ENCODE measurements at regions not wholly inside any gene's neighbourhood (a gene's known extent, or its start where the extent isn't known, plus 50 kb on each side); places are given as distances from the start of the nearest gene placed in this dataset.

DNA sequence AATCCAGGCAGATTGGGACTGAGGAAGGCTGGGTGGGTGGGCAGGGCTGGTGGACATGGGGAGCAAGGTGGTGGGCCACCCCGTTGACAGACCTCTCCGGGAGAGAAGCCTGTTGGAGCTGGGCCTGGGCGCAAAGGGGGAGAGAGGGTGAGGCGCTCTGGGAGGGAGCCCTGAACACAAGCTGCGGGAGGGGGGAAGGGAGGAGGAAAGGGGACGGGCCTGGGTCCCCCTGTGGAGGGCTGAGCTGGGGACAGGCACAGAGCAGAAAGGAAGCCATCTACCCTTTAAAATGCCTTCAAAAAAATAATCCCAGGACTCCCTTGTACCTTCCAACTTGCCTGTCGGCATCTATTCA is 161.8 kb downstream of the PSMG1 start:
- H3K4me3 ChIP-seq (ENCODE audit: low read depth, low read length), result no peak overlapping the region
- no peak overlapping the region for H3K9ac ChIP-seq (ENCODE audit: low read depth, low read length)

DNA sequence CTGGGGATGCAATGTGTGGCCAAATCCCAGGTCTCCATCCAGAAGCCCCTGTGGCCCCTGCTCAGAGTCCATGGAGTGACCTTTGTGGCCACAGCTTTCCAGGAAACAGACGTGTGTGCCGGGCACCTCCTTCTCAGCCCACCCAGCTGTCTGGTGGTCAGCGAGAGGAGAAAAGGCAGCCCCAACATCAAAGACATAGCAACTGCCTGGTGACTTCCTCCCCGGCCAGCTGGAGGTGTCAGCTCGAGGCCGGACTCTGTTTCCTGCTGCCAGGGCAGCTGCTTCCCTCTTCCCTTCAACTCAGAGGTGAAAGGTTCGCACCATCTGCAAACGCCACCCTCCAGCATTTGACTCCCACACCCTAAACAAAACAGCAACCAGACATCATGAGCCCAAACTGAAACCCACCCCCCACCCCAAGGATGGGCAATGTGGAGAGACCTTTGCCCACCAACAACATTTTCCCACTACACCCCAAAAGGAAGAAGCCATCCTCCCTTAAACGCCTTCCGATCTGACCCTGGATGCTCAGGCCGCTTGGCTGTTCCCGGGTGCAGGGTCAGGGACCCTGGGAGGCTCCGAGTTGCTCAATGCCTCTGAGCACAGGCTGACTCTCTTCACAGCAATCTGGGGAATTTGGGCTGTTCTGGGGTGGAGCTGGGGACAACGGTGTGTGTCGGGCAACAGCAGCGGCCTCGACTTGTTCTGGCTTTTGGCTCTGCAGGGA is 162.3 kb downstream of the PSMG1 start:
- H3K9ac ChIP-seq (ENCODE audit: low read depth, low read length), result no peak overlapping the region
- H3K27me3 ChIP-seq (ENCODE audit: control insufficient read depth, insufficient read depth, low read length), result no peaks in the 10 kb centered on the region
- peaks cover 4% of the 10 kb centered on the region; the same call in 1 of the 2 replicates for H3K9me3 ChIP-seq (ENCODE audit: control insufficient read depth, insufficient read depth, low read length)
- no peak overlapping the region for H3K27ac ChIP-seq (ENCODE audit: low read depth, low read length)
- H3K36me3 ChIP-seq (ENCODE audit: control insufficient read depth, insufficient read depth, low read length), result no peaks in the 10 kb centered on the region
- no peak overlapping the region for H3K4me3 ChIP-seq (ENCODE audit: low read depth, low read length)
- peaks cover 16% of the 10 kb centered on the region; the same call in 1 of the 2 replicates for H3K4me1 ChIP-seq (ENCODE audit: control insufficient read depth, insufficient read depth, low read length)

More for the DNA sequence above, 161.8 kb downstream of the PSMG1 start:
- peaks cover 4% of the 10 kb centered on the region; the same call in 1 of the 2 replicates for H3K9me3 ChIP-seq (ENCODE audit: control insufficient read depth, insufficient read depth, low read length)
- H3K36me3 ChIP-seq (ENCODE audit: control insufficient read depth, insufficient read depth, low read length), result no peaks in the 10 kb centered on the region
- no peak overlapping the region for H3K27ac ChIP-seq (ENCODE audit: low read depth, low read length)
- peaks cover 16% of the 10 kb centered on the region; the same call in 1 of the 2 replicates for H3K4me1 ChIP-seq (ENCODE audit: control insufficient read depth, insufficient read depth, low read length)
- H3K27me3 ChIP-seq (ENCODE audit: control insufficient read depth, insufficient read depth, low read length), result no peaks in the 10 kb centered on the region

DNA sequence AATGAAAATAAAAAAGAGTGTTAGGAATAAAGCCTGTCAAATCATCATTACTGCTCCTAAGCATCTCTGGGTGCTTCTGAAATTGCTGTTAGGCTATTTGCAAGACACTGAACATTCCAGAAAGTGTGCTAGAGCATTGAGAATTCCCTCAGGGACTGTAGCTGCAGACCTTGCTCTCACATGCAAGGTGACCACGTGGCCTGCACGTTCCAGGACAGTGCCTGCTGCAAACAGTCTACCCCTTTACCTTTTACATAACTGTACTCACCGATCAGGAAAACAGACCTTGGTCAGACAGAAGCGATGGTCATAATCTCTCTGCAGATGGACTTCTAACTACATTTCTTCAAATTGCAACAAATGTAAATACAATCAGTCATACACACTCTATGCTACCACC is 164.5 kb downstream of the PSMG1 start:
- Histone ChIP-seq H3K4me3 (ENCODE audit: low read depth, low read length) (no peak overlapping the region), H3K36me3 (ENCODE audit: control insufficient read depth, insufficient read depth, low read length) (no peaks in the 10 kb centered on the region), H3K27ac (ENCODE audit: low read depth, low read length) (no peak overlapping the region), H3K4me1 (ENCODE audit: control insufficient read depth, insufficient read depth, low read length) (peaks cover 16% of the 10 kb centered on the region; the same call in 1 of the 2 replicates), H3K9ac (ENCODE audit: low read depth, low read length) (no peak overlapping the region), H3K9me3 (ENCODE audit: control insufficient read depth, insufficient read depth, low read length) (no peaks in the 10 kb centered on the region), H3K27me3 (ENCODE audit: control insufficient read depth, insufficient read depth, low read length) (no peaks in the 10 kb centered on the region)

DNA sequence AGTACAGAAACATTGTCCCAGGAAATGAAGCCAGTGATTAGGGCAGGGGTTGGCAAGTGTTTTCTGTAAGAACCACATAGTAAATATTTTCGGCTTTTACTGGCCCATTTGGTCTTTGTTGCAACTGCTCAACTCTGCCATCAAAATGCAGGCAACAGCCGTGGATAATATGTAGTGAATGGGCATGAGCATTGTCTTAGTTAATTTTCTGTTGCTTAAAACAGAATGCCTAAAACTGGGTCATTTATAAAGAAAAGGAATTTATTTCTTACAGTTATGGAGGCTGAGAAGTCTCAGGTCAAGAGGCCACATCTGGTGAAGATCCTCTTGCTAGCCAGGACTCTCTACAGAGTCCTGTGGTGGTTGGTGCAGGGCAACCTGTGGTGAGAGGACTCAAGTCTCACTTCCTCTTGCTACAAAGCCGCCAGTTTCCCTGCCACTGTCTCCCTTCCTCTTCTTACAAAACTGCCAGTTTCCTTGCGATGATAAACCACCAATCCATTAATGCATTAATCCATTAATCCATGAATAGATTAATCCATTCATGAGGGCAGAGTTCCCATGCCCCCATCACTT is 166.4 kb downstream of the PSMG1 start:
- Histone ChIP-seq H3K27ac (ENCODE audit: low read depth, low read length) (no peak overlapping the region), H3K9ac (ENCODE audit: low read depth, low read length) (no peak overlapping the region), H3K9me3 (ENCODE audit: control insufficient read depth, insufficient read depth, low read length) (no peaks in the 10 kb centered on the region), H3K27me3 (ENCODE audit: control insufficient read depth, insufficient read depth, low read length) (no peaks in the 10 kb centered on the region), H3K4me3 (ENCODE audit: low read depth, low read length) (no peak overlapping the region), H3K4me1 (ENCODE audit: control insufficient read depth, insufficient read depth, low read length) (peaks cover 10% of the 10 kb centered on the region; the same call in 1 of the 2 replicates), H3K36me3 (ENCODE audit: control insufficient read depth, insufficient read depth, low read length) (no peaks in the 10 kb centered on the region)

DNA sequence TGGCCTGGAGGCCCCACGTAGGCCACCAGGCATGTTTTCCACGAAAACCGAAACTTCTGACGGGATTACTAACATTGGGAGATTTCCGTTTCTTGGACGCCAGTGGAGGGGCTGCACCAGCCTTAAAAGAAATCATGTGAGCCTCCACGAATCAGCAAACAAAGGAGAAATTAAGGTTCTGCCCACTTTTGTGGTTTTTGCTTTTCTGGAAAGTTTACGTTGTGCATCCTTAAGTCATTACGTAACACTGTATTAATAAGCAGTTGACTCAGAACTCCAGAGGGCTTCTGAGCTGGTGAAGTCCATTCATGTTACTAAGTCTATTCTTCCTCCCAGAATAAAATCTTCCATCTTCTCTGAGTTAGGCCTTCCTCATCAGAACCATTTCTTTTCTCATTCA is 168.5 kb downstream of the PSMG1 start:
- no peaks in the 10 kb centered on the region for H3K36me3 ChIP-seq (ENCODE audit: control insufficient read depth, insufficient read depth, low read length)
- H3K4me1 ChIP-seq (ENCODE audit: control insufficient read depth, insufficient read depth, low read length), result no peaks in the 10 kb centered on the region
- H3K9me3 ChIP-seq (ENCODE audit: control insufficient read depth, insufficient read depth, low read length), result no peaks in the 10 kb centered on the region
- no peak overlapping the region for H3K9ac ChIP-seq (ENCODE audit: low read depth, low read length)
- H3K4me3 ChIP-seq (ENCODE audit: low read depth, low read length), result no peak overlapping the region
- H3K27ac ChIP-seq (ENCODE audit: low read depth, low read length), result no peak overlapping the region
- H3K27me3 ChIP-seq (ENCODE audit: control insufficient read depth, insufficient read depth, low read length), result no peaks in the 10 kb centered on the region

DNA sequence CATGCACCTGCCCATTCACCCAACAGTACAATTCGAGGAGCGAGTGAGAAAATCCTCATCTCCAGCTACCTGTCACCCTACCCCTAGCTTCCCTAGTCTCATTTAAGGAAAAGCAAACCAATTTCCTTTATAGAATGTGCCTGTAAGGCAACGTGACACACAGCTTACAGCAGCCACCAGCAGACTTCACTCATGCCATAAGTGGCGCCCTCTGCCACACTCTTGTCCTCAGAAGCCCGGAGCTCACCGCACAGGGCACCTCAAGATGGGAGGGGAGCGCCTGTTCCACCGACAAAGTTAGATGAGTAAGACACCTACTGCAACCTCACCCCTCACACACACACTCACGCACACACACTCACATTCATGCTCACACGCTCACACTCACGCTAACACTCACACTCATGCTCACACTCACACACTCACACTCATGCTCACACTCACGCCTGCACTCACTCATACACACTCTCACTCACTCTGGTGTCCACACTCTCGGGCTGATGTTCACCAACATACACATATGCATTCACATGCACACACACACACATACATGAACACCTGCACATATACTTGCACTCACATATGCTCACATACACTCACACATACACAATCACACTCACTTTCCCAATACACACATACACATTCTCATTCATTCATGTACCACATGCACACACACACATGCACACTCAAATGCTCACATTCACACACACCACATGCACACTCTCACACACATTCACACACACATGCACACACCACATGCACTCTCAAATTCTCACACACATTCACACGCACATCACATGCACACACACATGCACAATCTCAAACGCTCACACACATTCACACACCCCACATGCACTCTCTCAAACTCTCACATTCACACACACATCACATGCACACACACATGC is 170.7 kb downstream of the PSMG1 start:
- Histone ChIP-seq H3K4me3 (ENCODE audit: low read depth, low read length) (no peak overlapping the region), H3K27me3 (ENCODE audit: control insufficient read depth, insufficient read depth, low read length) (no peaks in the 10 kb centered on the region), H3K27ac (ENCODE audit: low read depth, low read length) (no peak overlapping the region), H3K9me3 (ENCODE audit: control insufficient read depth, insufficient read depth, low read length) (no peaks in the 10 kb centered on the region), H3K9ac (ENCODE audit: low read depth, low read length) (no peak overlapping the region), H3K4me1 (ENCODE audit: control insufficient read depth, insufficient read depth, low read length) (no peaks in the 10 kb centered on the region), H3K36me3 (ENCODE audit: control insufficient read depth, insufficient read depth, low read length) (no peaks in the 10 kb centered on the region)

DNA sequence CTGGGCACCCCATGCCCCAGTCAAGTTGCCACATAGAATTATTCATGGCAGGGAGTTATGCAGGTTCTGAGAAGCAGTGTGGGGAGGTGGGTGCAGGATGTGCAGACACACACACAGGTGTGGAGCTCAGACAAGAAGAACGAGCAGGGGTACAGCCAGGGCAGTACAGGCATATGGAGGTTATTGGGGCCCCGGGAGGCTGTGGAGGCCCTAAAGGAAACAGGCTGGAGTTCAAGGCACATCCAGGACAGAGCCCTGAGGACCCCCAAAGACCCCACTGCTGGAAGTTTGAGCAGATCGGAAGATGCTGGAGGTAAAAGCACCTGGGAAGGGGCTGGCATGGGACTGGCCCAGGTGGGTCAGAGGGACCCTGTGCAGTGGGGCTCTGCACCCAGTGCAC is 171.3 kb downstream of the PSMG1 start:
- no peak overlapping the region for H3K9ac ChIP-seq (ENCODE audit: low read depth, low read length)
- no peaks in the 10 kb centered on the region for H3K36me3 ChIP-seq (ENCODE audit: control insufficient read depth, insufficient read depth, low read length)
- no peaks in the 10 kb centered on the region for H3K27me3 ChIP-seq (ENCODE audit: control insufficient read depth, insufficient read depth, low read length)
- no peak overlapping the region for H3K4me3 ChIP-seq (ENCODE audit: low read depth, low read length)
- H3K9me3 ChIP-seq (ENCODE audit: control insufficient read depth, insufficient read depth, low read length), result no peaks in the 10 kb centered on the region
- H3K4me1 ChIP-seq (ENCODE audit: control insufficient read depth, insufficient read depth, low read length), result peaks cover 5% of the 10 kb centered on the region; the same call in 1 of the 2 replicates
- no peak overlapping the region for H3K27ac ChIP-seq (ENCODE audit: low read depth, low read length)

DNA sequence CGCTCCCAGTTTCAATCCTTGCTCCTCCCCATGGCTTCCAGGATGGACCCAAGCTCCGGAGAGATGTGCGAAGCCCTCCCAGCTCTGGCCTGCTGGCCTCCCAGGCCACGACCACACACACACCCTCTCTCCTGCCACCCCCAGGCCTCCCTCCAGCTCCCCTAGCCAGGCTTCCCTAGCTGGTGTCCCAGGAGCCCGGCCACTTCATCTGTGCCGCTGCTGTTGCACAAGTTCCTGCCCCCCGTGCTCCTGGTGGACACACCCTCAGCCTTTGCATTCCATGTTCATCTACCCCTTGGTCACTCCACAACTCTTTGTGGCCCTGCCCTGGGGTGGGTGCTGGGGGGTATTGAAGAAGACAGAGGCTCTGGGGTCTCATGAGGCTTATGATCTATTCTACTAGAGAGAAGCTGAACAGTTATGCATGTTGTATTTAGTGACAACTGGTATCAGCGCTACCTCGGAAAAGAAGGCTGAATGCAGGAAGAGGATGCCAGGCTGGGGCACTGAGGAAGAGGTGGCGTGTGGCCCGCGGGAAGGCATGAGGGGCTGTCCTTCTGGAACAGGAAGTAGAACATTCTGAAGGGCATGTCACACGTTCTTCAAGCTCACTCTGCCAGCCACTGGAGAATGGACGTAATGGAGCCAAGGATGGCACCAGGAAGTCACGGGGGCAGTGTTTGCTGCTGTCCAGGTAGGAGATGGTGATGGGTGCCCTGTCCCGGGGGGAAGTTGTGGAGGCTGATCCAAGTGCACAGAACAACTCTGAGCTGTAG is 172.4 kb downstream of the PSMG1 start:
- Histone ChIP-seq H3K27me3 (ENCODE audit: control insufficient read depth, insufficient read depth, low read length) (no peaks in the 10 kb centered on the region), H3K4me3 (ENCODE audit: low read depth, low read length) (no peak overlapping the region), H3K9me3 (ENCODE audit: control insufficient read depth, insufficient read depth, low read length) (no peaks in the 10 kb centered on the region), H3K9ac (ENCODE audit: low read depth, low read length) (no peak overlapping the region), H3K4me1 (ENCODE audit: control insufficient read depth, insufficient read depth, low read length) (peaks cover 6% of the 10 kb centered on the region; the same call in 1 of the 2 replicates), H3K36me3 (ENCODE audit: control insufficient read depth, insufficient read depth, low read length) (no peaks in the 10 kb centered on the region), H3K27ac (ENCODE audit: low read depth, low read length) (no peak overlapping the region)

DNA sequence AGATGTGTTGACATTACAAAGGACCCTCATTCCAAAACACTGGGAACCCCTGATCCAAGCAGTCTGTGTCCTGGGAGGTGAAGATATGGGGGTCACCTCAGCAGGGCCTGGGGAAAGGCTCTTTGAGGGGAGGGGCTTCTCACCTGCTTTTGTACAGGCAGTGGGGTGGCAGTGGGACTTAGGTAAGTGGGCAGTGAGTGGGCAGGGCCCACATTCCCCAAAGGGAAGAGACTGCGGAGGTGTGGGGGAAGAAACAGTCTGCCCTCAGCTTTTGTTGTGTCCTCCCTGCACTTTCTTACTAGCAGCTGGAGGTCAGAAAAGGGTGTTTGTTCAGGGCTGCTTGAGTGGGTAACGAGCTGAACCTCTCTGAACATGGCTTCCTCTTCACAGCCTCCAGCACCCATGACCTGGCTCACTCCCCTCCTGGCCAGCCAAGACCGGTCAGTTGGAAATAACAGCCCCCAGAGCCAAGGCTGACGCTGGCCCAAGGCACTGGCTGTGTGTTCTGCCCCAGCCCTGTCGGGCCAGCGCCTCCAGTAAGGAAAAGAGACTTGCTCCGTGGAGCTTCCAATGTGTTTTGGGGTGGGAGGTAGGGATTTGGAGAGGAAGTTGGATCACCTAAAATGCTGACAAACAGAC is 173.5 kb downstream of the PSMG1 start:
- H3K4me3 ChIP-seq (ENCODE audit: low read depth, low read length), result no peak overlapping the region
- H3K27ac ChIP-seq (ENCODE audit: low read depth, low read length), result no peak overlapping the region
- peaks cover 12% of the 10 kb centered on the region; the same call in 1 of the 2 replicates for H3K4me1 ChIP-seq (ENCODE audit: control insufficient read depth, insufficient read depth, low read length)
- no peaks in the 10 kb centered on the region for H3K27me3 ChIP-seq (ENCODE audit: control insufficient read depth, insufficient read depth, low read length)
- no peaks in the 10 kb centered on the region for H3K36me3 ChIP-seq (ENCODE audit: control insufficient read depth, insufficient read depth, low read length)
- no peaks in the 10 kb centered on the region for H3K9me3 ChIP-seq (ENCODE audit: control insufficient read depth, insufficient read depth, low read length)
- H3K9ac ChIP-seq (ENCODE audit: low read depth, low read length), result no peak overlapping the region

DNA sequence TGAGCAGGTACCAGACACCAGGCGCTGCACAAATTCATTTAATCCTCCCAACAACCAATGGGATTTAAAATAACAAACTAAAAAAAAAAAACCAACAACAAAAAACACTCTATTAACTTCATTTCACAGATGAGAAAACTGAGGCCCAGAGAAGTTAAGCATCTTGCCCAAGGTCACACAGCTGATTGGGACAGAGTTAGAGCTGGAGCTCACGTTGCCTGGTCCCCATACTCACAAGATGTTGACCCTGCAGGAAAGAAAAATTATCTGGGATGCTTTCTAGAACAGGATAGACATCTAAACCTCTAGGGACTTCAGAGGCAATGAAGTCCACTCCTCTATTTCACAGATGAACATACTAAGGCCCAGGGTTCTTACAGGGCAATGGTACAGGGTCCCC is 175.3 kb downstream of the PSMG1 start:
- H3K27ac ChIP-seq (ENCODE audit: low read depth, low read length), result no peak overlapping the region
- H3K9ac ChIP-seq (ENCODE audit: low read depth, low read length), result no peak overlapping the region
- H3K4me1 ChIP-seq (ENCODE audit: control insufficient read depth, insufficient read depth, low read length), result peaks cover 12% of the 10 kb centered on the region; the same call in 1 of the 2 replicates
- H3K9me3 ChIP-seq (ENCODE audit: control insufficient read depth, insufficient read depth, low read length), result no peaks in the 10 kb centered on the region
- no peak overlapping the region for H3K4me3 ChIP-seq (ENCODE audit: low read depth, low read length)
- H3K36me3 ChIP-seq (ENCODE audit: control insufficient read depth, insufficient read depth, low read length), result no peaks in the 10 kb centered on the region
- no peaks in the 10 kb centered on the region for H3K27me3 ChIP-seq (ENCODE audit: control insufficient read depth, insufficient read depth, low read length)

All from HUES48 (cell line).